Erythroblast (primary cell): ENCODE measurements at regions not wholly inside any gene's neighbourhood (a gene's known extent, or its start where the extent isn't known, plus 50 kb on each side); places are given as distances from the start of the nearest gene placed in this dataset.
"Not testable (repeated sequence)": the region's sequence is repeated elsewhere in the genome, so short reads cannot be mapped to it uniquely, and the experiment has no call there.

Experiments used
- DNase-seq, 2 experiments: peaks; one replicate each; lab custom pipeline; 2025; lab: John Stamatoyannopoulos, UW
- GATA1 ChIP-seq: IDR thresholded peaks from 2 replicates; pipeline ENCODE4 v1.6.1; 2011; ENCODE audit warnings: low read depth, mild to moderate bottlenecking, control low read depth, low read length, moderate library complexity
- POLR2A ChIP-seq: IDR thresholded peaks from 2 replicates; pipeline ENCODE4 v1.6.1; 2011; ENCODE audit warnings: mild to moderate bottlenecking, low read length

GRCh38 chr16:6753553-6753952 lies 579.1 kb upstream of the RBFOX1 start:
- no peak for DNase-seq
- TF ChIP-seq POLR2A, result no peak

GRCh38 chr16:6751191-6751590 lies 581.5 kb upstream of the RBFOX1 start:
- TF ChIP-seq GATA1 (no peak), POLR2A (no peak)
- DNase-seq, result no peak

- TF ChIP-seq GATA1, result no peak
- no peak for TF ChIP-seq POLR2A
- DNase-seq, result no peak
These were observed 582.9 kb upstream of the RBFOX1 start for GRCh38 chr16:6749698-6750097.

- DNase-seq, result not testable (repeated sequence)
These were observed 596.3 kb upstream of the RBFOX1 start for GRCh38 chr16:6736302-6736701.

GRCh38 chr16:6735631-6736030 lies 597.0 kb upstream of the RBFOX1 start:
- DNase-seq, result no peak
- TF ChIP-seq GATA1, result no peak

GRCh38 chr16:6732166-6732565 lies 600.5 kb upstream of the RBFOX1 start:
- DNase-seq, result no peak
- TF ChIP-seq POLR2A, result no peak
- no peak for TF ChIP-seq GATA1

GRCh38 chr16:6728381-6728780 lies 604.3 kb upstream of the RBFOX1 start:
- no peak for DNase-seq
- TF ChIP-seq POLR2A (no peak), GATA1 (no peak)

GRCh38 chr16:6726621-6727020 lies 606.0 kb upstream of the RBFOX1 start:
- no peak for DNase-seq

GRCh38 chr16:6725634-6726331 lies 606.9 kb upstream of the RBFOX1 start:
- TF ChIP-seq POLR2A (no peak), GATA1 (no peak)
- peak in 1 of 2 experiments; percentile 0 for DNase-seq

More at GRCh38 chr16:6726621-6727020, 606.0 kb upstream of the RBFOX1 start:
- TF ChIP-seq POLR2A, result no peak
- no peak for TF ChIP-seq GATA1

GRCh38 chr16:6725206-6725605 lies 607.4 kb upstream of the RBFOX1 start:
- not testable (repeated sequence) for DNase-seq

- no peak for DNase-seq
- TF ChIP-seq POLR2A (no peak), GATA1 (no peak)
These were observed 609.9 kb upstream of the RBFOX1 start for GRCh38 chr16:6722786-6723185.

- TF ChIP-seq POLR2A (no peak), GATA1 (no peak)
- no peak for DNase-seq
These were observed 618.1 kb upstream of the RBFOX1 start for GRCh38 chr16:6714510-6714909.

- TF ChIP-seq POLR2A, result no peak
- no peak for TF ChIP-seq GATA1
These were observed 622.9 kb upstream of the RBFOX1 start for GRCh38 chr16:6709736-6710135.

GRCh38 chr16:6708576-6709215 lies 623.9 kb upstream of the RBFOX1 start:
- no peak for DNase-seq
- TF ChIP-seq GATA1, result no peak
- no peak for TF ChIP-seq POLR2A

More at GRCh38 chr16:6709736-6710135, 622.9 kb upstream of the RBFOX1 start:
- DNase-seq, result no peak

- TF ChIP-seq POLR2A (no peak), GATA1 (no peak)
- no peak for DNase-seq
These were observed 628.2 kb upstream of the RBFOX1 start for GRCh38 chr16:6704306-6704930.
